HG03159 (cell line): ENCODE measurements at regions not wholly inside any gene's neighbourhood (a gene's known extent, or its start where the extent isn't known, plus 50 kb on each side); places are given as distances from the start of the nearest gene placed in this dataset.

ENCODE experiments used
- ATAC-seq: cut with Tn5 transposase; IDR thresholded peaks from one replicate; pipeline ENCODE4 v1.9.1; 2021; ENCODE audit warnings: mild to moderate bottlenecking, moderate library complexity; ENCODE audit not compliant: unreplicated experiment

- ATAC-seq, result no peak
Measured at GRCh38 chr11:109093354-109093753, 328.6 kb upstream of the C11orf87 start.

- ATAC-seq, result no peak
Measured at GRCh38 chr11:109096266-109096665, 325.7 kb upstream of the C11orf87 start.

GRCh38 chr11:109106151-109106906, 315.7 kb upstream of the C11orf87 start:
- ATAC-seq, result no peak

GRCh38 chr11:109109150-109109549, 312.8 kb upstream of the C11orf87 start:
- ATAC-seq, result no peak

- ATAC-seq, result no peak
Measured at GRCh38 chr11:109109571-109110315, 312.2 kb upstream of the C11orf87 start.

GRCh38 chr11:109112261-109112660, 309.7 kb upstream of the C11orf87 start:
- ATAC-seq, result no peak

- no peak for ATAC-seq
Measured at GRCh38 chr11:109112821-109113280, 309.1 kb upstream of the C11orf87 start.

- ATAC-seq, result no peak
Measured at GRCh38 chr11:109120341-109120740, 301.6 kb upstream of the C11orf87 start.

GRCh38 chr11:109121173-109121932, 300.6 kb upstream of the C11orf87 start:
- ATAC-seq, result no peak

- no peak for ATAC-seq
Measured at GRCh38 chr11:109123816-109124787, 297.9 kb upstream of the C11orf87 start.

GRCh38 chr11:109130910-109131309, 291.1 kb upstream of the C11orf87 start:
- no peak for ATAC-seq

- ATAC-seq, result no peak
Measured at GRCh38 chr11:109132539-109132938, 289.5 kb upstream of the C11orf87 start.

- no peak for ATAC-seq
Measured at GRCh38 chr11:109133159-109133558, 288.8 kb upstream of the C11orf87 start.

GRCh38 chr11:109135627-109136026, 286.4 kb upstream of the C11orf87 start:
- ATAC-seq, result no peak

GRCh38 chr11:109138196-109138595, 283.8 kb upstream of the C11orf87 start:
- ATAC-seq, result no peak

- ATAC-seq, result no peak
Measured at GRCh38 chr11:109140426-109140825, 281.6 kb upstream of the C11orf87 start.

- no peak for ATAC-seq
Measured at GRCh38 chr11:109140857-109141515, 281.0 kb upstream of the C11orf87 start.

GRCh38 chr11:109145287-109145686, 276.7 kb upstream of the C11orf87 start:
- ATAC-seq, result no peak

GRCh38 chr11:109147726-109148125, 274.3 kb upstream of the C11orf87 start:
- ATAC-seq, result no peak

- no peak for ATAC-seq
Measured at GRCh38 chr11:109148669-109149068, 273.3 kb upstream of the C11orf87 start.
